Erythroblast (primary cell): ENCODE measurements at regions not wholly inside any gene's neighbourhood (a gene's known extent, or its start where the extent isn't known, plus 50 kb on each side); places are given as distances from the start of the nearest gene placed in this dataset.

Experiments
- GATA1 ChIP-seq: IDR thresholded peaks from 2 replicates; pipeline ENCODE4 v1.6.1; 2011; ENCODE audit warnings: low read depth, mild to moderate bottlenecking, control low read depth, low read length, moderate library complexity
- POLR2A ChIP-seq: IDR thresholded peaks from 2 replicates; pipeline ENCODE4 v1.6.1; 2011; ENCODE audit warnings: mild to moderate bottlenecking, low read length

GRCh38 chr11:86861810-86862209 lies 61.5 kb downstream of the PRSS23 start:
- no peak for TF ChIP-seq POLR2A
- no peak for TF ChIP-seq GATA1
